HL-60 (cell line): ENCODE measurements at regions not wholly inside any gene's neighbourhood (a gene's known extent, or its start where the extent isn't known, plus 50 kb on each side); places are given as distances from the start of the nearest gene placed in this dataset.

Source experiments
- CTCF ChIP-seq: IDR thresholded peaks from one replicate; pipeline ENCODE4 v1.5.1; 2011; ENCODE audit warnings: low read length, control low read depth, inconsistent platforms; ENCODE audit not compliant: insufficient read depth
- GABPA ChIP-seq: IDR thresholded peaks from 2 replicates; pipeline ENCODE4 v1.6.1; 2012; ENCODE audit warnings: low read depth
- POLR2AphosphoS5 ChIP-seq: IDR thresholded peaks from 2 replicates; pipeline ENCODE4 v1.6.1; 2012; ENCODE audit warnings: low read depth
- REST ChIP-seq: IDR thresholded peaks from 2 replicates; pipeline ENCODE4 v1.6.1; 2012; ENCODE audit warnings: low read depth; ENCODE audit not compliant: insufficient replicate concordance
- SPI1 ChIP-seq: IDR thresholded peaks from 2 replicates; pipeline ENCODE4 v1.6.1; 2012; ENCODE audit warnings: low read depth, mild to moderate bottlenecking, borderline replicate concordance

- no peak for TF ChIP-seq REST
- TF ChIP-seq CTCF, result no peak
- TF ChIP-seq POLR2AphosphoS5, result no peak
- no peak for TF ChIP-seq GABPA
- TF ChIP-seq SPI1, result no peak
These were observed 60.9 kb upstream of the MC3R start for GRCh38 chr20:56187534-56188165.
